T-helper 2 cell treated with Interferon-gamma antibody and Interleukin-4, amounts not matched to agents 100 ng/mL and 5 ng/mL, for 36 hours (primary cell): ENCODE measurements at regions not wholly inside any gene's neighbourhood (a gene's known extent, or its start where the extent isn't known, plus 50 kb on each side); places are given as distances from the start of the nearest gene placed in this dataset.

Experiments
- intact Hi-C: fragments of 100-400 bp; cut with micrococcal nuclease; formaldehyde crosslinking; loops from one replicate; pipeline ENCODE4 v1.15.1; 2023

DNA sequence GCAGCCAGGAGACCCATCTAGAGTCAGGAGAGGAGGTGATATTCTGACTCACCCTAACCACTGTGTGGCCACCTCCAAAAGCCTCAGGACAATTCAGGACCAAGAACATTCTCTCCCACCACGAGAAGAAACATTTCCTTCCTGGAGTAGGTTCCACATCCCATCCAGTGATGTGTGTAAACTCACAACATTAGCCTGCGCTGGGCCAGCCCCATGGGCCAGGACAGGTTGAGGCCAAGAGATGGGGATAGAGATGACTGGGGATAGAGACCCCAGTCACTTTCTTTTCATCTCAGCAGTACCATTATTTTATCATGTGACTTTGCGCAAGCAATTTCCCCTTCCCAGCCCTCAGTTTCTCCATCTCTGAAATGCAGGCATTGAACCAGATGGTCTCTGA lies 126.6 kb upstream of the PTPRT start:
- intact Hi-C loops, result no loop called here

GRCh38 chr20:43309266-43309665 lies 119.6 kb upstream of the PTPRT start:
- intact Hi-C loops, result no loop called here

DNA sequence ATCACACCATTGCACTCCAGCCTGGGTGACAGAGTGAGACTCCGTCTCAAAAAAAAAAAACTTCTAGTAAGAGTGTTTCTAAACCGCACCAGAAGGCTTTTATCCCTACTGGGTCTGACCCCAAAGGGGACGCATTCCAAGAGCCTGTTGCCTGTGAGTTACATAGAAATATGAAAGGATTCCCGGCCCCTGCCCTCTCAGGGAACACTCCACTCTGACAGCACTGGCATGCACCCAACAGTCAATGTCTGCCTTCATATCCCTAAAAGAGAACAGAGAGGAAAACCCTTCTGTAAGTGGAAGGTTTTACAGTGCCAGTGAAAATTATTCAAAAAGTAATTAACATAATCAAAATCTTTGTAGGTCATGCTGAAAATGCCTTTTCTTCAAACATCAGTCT lies 117.1 kb upstream of the PTPRT start:
- intact Hi-C loops, result no loop called here

DNA sequence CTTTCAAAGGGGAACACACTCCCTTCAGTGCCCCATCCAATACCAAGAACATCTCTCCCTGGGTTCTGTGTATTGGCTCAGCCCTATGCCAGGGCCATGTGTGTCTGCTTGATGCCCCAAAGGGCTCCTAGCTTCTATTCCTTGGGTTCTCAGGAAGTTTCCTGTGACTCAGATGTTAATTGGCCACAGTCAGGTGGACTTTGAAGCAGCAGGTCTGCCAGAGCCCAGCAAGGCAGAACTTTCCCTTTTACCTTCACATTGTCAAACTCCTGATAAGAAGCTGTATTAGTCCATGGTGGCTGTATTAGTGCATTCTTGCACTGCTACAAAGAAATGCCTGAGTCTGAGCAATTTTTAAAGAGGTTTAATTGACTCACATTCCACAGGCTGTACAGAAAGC lies 116.0 kb upstream of the PTPRT start:
- intact Hi-C loops, result no loop called here

DNA sequence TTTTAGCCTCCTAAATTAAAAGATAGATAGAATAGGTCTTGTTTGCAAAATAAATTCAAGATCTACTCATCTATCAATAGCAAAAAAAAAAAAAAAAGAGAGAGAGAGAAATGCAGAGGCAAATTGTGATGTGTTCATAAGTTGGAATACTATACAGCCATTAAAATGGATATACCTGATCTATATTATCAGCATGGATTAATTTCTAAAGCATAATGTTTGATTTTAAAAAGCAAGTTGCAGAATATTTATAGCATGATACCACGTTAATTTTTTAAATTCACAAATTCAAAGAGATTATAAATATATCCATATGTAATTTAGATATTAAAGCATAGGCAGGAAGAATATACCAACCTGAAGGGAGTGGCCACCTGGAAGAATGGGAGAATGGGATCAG lies 114.9 kb upstream of the PTPRT start:
- intact Hi-C loops, result no loop called here

DNA sequence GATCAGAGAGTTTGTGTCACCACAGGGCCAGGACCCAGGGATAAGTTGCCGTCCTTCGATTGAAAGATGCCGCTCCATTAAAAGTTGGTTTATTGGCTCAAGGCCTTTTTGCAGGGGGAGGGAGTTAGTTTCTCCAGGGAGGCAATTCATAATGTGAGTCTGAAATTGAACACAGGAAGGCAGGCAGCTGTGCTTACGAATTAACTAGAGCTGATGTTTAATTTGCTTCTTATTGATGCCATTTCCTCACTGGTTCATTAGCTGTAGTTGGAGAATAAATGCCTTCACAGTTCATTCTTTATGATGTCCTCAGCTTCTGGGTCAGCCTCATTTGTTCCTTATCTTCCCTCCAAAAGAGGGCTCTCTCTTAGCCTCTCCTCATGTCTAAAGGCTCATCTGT lies 113.2 kb upstream of the PTPRT start:
- intact Hi-C loops, result no loop called here

DNA sequence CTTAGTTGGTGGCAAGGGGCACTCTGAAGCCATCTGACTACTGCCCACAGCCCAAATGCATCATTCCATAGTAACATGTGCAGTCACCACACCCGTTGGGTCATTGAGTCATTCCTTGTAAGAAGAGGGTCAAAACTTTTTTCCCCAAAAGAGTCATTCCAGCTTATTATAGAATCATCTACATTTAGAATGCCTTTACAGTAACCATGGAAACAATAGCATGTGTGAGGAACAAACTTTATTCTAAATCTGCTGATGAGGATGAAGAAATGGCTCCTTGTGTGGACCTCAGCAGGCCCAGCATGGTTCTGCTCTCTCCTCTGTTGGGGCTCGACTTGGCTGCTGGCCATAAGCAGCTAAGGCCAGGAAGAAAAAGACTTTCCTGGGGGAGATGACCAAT lies 111.2 kb upstream of the PTPRT start:
- intact Hi-C loops, result no loop called here

- intact Hi-C loops, result no loop called here
These were observed 106.1 kb upstream of the PTPRT start for GRCh38 chr20:43295781-43296180.

- intact Hi-C loops, result no loop called here
These were observed 105.6 kb upstream of the PTPRT start for GRCh38 chr20:43295263-43295662.

DNA sequence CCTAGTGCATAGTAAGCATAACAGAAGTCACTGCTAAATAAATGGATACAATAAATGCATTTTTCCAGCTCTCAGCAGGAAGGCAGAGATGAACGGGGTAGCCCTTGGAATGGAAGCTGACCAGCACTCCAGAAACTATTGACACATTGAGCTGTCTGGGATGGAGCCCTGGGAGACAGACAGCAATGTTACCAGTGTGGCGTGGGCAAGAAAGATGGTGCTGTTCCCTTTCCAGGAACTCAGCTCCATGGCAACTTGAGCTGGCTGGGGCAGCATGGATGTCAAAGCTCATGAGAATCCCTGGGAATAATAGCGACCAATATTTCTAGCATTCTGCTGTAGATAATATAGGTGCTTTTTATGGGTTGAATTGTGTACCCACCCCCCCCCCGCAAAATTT lies 104.3 kb upstream of the PTPRT start:
- intact Hi-C loops, result no loop called here

DNA sequence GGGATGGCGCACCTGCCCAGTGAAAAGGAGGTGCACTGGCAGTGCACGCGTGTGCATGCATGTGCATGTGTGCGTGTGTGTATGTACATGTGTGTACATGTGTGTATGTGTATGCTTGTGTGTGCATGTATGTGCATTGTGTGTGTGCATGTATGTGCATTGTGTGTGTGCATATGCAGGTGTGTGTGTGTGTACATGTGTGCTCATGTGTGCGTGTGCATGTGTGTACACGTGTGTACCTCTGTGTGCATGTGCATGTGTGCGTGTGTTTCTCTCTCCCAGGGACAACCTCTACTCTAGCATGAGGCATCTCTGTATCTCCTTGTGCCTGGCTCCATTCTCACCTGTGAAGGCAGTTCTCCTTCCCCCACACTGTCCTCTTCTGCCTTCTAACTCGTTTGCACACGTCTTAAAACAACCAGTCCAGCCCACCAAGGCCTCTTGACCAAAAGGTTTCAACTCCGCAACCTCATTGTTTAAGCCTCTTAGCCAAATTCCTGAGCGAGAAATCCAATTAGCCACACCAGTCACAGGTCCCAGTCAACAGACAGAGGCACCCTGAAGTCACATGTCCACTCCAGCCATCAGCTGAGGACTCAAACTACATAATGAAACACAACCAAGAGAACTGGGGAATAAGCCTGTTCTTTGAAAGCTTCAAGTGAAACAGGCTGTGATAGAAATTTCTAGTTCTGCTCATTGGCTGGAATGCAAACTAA lies 103.5 kb upstream of the PTPRT start:
- intact Hi-C loops, result no loop called here

DNA sequence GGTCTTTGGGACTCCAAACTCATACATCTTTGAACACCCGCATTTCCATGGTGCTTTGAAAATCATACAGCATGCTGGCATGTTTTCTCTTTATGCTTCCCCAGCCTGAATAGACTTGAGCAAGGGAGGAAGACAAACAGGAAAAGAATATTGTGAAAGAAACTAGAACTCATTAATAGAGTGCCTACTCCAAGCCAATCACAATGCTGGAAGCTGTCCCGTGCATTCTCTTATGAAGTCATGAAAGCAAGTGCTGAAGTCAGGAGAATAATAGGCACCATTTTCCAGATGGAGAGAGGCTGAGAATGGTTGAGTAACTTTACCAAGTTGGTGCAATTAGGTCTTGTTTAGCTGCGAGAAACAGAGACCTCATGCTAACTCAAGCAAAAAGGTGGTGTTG lies 102.5 kb upstream of the PTPRT start:
- intact Hi-C loops, result no loop called here

DNA sequence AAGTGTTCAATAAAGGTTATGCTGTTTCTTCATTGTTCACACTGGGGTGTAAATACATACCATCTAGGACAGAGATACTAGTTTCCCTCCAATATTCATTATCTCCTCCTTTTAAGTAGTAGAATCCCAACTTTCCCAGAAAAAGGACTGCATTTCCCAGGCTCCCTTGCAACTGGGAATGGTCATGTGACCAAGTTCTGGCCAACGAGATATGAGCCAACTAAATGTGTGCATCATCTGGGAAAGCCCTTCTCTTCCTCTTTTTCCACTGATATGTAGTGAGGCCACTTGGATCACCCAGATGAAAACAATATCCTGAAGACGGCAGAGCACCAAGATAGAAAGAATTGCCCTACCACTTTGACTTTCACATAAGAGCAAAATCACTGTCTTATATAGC lies 97.9 kb upstream of the PTPRT start:
- intact Hi-C loops, result no loop called here

DNA sequence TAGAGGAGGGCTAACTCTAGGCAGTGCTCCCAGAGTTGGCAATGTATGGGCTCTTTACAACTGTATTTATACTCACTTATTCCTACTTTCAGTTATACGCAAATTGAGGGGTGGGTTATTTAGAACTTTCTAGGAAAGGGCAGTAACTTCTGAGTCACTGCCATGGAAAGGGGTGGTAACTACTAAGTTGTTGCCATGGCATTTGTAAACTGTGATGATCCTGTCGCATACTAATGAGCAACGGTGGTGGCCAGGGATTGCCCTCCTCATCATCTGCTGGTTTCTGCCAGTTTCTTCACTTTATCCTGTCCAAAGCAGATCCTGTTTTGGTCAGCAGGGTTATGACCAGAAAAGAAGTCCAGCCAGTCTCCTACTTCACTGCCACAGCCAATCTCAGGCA lies 95.5 kb upstream of the PTPRT start:
- intact Hi-C loops, result no loop called here

DNA sequence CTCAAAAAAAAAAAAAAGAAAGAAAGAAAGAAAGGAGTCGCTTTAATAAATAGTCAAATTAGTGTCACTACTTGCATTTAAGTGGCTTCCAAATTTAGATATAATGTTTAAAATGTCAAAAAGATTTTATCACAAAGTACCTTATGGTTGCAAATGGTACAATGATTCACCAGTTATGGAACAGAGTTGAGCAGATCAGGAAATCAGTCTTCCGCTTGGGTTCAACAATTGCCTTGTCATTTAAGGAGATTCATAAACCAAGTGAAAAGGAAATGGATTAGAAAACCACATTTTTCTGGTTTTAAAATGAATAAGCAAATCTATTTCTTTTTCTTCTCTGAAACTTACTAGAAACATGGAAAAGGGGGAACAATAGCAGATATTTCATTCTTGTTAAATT lies 94.8 kb upstream of the PTPRT start:
- intact Hi-C loops, result no loop called here

GRCh38 chr20:43283126-43283525 lies 93.4 kb upstream of the PTPRT start:
- intact Hi-C loops, result no loop called here

DNA sequence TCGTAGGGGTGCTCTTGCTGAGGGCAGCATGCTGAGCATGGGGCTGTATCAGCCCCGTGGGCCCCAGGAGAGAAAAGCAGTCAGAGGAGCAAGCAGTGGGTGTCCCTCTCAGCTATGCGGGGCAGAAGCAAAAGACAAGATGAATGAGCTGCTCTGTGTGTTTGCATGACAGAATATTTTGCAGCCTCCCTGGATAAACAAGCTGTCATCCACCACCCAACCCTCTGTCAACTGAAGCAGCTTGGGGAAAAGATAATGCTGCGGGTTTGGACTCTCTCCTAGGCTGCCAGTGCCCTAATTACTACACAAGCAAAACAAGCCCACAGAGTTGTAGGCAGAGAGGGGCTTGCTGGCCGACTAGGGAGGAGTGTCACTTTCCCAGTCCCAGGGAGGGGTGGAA lies 82.3 kb upstream of the PTPRT start:
- intact Hi-C loops, result no loop called here

DNA sequence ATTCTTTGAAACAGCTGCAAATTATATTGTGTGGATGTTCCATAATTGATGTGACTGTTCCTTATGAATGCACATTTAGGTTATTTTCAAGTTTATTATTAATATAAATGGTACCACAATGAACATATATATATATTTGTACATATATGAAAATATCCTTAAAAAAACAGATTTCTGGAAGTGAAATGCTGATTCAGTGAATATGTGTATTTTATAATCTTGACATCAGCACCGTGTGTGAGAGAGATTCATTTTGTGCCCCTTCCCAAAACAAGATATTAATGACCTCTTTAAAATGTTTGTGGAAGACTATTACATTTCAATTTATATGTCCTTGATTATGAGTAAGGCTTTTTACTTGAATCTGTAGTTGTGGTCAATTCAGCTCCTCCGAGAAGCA lies 75.7 kb upstream of the PTPRT start:
- intact Hi-C loops, result no loop called here

DNA sequence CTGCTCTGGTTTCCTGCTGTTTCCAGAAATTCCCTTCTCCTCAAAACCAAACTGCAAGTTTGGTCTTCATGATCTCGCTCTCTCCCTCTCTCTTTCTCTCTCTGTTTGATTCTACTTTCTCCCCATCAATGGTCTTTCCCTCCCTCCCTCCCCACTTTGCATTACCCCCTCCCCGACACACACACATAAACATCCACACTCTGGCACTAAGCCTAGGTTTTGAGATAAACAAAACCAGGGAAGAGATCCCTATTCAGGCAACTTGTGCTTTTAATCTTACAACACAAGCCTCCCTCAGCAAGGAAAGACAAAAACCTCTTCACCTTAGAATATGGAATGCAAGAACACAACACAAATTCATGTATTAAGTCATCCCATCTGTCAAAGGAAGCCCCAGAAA lies 73.5 kb upstream of the PTPRT start:
- intact Hi-C loops, result no loop called here

DNA sequence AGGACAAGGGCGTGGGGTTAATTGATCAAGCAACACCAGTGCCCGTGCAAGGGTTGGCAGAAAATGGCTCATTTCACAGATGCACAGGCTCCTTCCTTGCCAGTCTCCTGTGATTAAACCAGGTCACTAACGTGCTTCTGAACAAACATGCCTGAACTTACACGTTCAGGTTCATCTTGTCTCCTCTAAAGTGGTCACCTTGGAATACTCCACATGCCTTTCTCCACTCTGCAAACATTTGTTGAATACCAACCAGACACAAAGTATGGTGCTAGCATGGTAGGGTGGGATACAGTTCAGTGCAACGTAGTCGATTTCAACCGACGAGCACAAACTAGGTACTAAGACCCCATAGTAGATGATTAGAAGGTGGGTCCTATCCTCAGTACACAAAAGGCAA lies 72.6 kb upstream of the PTPRT start:
- intact Hi-C loops, result no loop called here

GRCh38 chr20:43255877-43256276 lies 66.2 kb upstream of the PTPRT start:
- intact Hi-C loops, result no loop called here

DNA sequence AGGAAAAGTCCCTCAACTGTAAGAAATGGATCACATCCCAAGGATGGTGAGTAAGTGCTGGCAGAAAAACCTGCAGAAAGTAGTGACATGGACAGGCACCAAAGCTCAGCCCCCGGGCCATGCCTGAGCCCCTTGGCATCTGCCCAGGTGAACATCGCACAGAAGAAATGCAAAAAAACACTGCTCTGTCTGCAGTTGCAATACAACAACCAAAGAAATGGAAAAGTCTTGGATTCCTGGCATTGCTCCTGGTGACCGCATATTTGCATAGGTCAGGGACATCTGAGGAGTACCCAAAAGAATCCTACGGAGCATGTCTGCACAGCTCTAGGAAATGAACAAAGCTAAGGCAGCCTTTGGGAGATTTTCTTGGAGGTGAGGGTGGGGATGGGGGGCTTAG lies 63.1 kb upstream of the PTPRT start:
- intact Hi-C loops, result no loop called here

GRCh38 chr20:43248341-43248740 lies 58.6 kb upstream of the PTPRT start:
- intact Hi-C loops, result no loop called here

DNA sequence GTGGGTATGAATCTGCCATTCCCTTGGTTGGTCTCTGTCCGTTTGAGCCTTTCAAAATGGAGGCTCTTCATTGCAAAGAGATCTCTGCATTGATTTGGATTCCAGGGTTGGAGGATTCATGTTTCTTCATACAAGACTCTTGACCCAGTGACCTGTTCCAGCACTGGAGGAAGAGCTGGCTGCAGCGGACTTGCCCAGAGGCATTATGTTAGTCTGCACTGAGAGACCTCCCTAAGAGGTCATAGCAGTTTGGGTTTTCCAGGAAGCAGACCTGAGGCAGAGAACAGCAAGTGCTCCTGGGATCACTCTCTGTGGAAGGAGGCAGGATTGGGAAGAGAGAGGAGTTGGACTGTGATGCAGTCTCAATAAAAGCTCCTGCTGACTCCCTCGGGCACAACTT lies 57.7 kb upstream of the PTPRT start:
- intact Hi-C loops, result no loop called here
